GM18951 (cell line): ENCODE measurements at regions not wholly inside any gene's neighbourhood (a gene's known extent, or its start where the extent isn't known, plus 50 kb on each side); places are given as distances from the start of the nearest gene placed in this dataset.
"Not testable (repeated sequence)": the region's sequence is repeated elsewhere in the genome, so short reads cannot be mapped to it uniquely, and the experiment has no call there.

Source experiments
- POLR2A ChIP-seq: IDR thresholded peaks from 4 replicates; pipeline ENCODE4 v1.6.1; 2011; ENCODE audit warnings: mild to moderate bottlenecking; ENCODE audit not compliant: insufficient read length, insufficient read depth; ENCODE audit errors: extremely low read depth
- in situ Hi-C: fragments of 300-500 bp; cut with MboI; formaldehyde crosslinking; loops from one replicate; pipeline ENCODE4 v1.12.0; 2022; ENCODE audit warnings: low sequenced_read_pairs, mixed read lengths, inconsistent platforms; ENCODE audit not compliant: unreplicated experiment

DNA sequence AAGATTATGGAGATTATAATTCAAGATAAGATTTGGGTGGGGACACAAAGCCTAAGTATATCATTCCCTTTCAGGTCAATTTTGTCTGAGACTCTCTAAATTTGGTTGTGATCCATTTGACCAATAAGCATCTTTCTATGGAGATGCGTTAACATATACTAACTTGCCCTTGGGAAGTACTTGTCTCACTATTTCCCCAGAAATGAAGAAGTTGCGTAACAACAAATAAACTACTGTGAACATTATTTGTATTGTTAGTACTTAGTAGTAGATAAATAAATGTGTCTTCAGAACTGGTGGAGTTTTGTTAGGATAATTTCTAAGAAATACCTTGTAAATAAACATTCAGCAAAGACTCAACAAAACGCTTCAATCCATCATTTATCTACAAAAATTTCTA lies 127.3 kb upstream of the LYZL2 start:
- no peak for TF ChIP-seq POLR2A
- in situ Hi-C loops: no loop called here

DNA sequence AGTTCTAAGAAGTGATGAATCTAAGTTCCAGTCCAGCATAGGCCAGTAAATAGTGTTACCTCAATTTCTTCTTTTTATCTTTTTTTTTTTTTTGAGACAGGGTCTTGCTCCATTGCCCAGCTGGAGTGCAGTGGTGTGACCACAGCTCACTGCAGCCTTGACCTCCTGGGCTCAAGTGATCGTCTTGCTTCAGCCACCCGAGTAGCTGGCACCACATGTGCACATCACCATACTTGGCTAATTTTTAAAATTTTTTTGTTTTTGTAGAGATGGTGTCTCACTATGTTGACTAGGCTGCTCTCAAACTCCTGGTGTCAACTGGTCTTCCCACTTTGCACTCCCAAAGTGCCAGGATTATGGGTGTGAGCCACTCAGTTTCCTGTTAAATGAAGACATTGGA lies 126.6 kb upstream of the LYZL2 start:
- in situ Hi-C loops: no loop called here
- TF ChIP-seq POLR2A: no peak

DNA sequence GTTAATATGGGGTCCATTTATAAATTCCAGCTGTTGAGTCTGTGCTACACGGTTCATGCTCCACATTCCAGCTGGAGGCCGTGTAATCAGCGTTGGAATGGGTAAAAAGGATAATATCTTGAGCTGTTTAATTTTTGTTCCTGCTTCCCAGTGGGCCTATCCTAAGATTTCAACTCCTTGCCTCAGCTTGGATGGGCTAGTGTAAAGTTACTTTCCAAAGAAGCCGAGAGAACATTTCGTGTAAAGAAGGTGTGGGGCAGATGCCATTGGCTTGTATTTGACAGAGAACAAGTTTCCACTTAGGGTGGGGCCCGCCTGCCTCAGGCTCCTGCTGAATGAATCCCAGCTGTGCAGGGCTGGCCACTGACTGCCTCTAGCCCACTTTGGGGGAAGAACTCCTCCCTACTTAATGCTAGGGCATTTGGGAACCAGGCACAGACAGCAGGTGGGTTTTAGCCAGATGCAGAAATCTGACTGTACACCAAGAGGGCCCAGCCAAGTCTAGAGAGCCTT lies 125.9 kb upstream of the LYZL2 start:
- TF ChIP-seq POLR2A: no peak
- in situ Hi-C loops: no loop called here

DNA sequence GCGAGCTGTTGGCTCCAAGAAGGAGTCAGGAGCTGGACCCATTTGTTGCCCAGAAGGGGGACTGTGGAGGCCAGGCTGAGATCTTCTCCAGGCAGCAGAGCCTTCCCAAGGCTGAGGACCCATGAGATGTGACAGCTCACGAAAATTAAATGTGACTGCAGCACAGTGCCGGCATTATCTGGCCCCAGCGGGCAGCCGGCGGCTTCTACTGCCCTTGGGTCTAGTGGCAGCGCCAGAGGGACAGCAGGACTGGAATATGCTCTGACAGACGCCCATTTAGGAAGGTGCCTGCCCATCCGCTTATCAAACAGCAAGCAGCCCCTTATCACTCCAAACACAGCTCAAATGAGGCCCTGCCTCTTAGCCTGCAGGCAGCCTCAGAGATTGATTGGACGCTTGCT lies 122.9 kb upstream of the LYZL2 start:
- TF ChIP-seq POLR2A: no peak
- in situ Hi-C loops: no loop called here

DNA sequence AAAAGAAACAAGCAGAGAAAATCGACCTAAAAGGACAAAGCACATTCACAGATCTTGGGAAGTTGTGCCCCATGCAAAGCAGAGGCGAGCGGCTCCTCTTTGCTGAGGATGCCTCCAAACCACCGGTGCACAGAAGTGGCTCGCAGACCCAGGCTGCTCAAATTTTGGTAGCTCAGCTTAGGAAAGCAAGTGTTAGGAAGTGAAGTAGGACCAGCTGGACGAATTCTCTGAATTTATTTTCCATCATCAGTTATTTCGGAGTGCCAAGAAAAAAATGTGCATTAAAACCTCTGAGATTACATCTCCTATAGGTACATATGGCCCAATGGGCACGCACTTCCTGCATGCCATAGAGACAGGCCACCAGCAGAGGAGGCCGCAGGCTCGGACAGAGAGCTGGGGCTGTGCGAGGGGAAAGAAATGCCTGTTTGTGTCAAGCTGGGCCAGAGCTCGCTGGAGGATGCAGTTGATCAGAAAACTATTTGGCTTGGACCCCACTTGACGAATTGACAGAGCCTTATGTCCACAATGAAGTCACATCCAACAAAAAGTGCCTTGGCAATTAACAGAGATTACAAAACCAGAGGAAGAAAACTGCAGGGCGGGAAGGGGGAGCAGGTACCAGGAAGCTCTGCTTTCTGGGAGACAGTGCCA lies 122.3 kb upstream of the LYZL2 start:
- TF ChIP-seq POLR2A: no peak
- in situ Hi-C loops: no loop called here

DNA sequence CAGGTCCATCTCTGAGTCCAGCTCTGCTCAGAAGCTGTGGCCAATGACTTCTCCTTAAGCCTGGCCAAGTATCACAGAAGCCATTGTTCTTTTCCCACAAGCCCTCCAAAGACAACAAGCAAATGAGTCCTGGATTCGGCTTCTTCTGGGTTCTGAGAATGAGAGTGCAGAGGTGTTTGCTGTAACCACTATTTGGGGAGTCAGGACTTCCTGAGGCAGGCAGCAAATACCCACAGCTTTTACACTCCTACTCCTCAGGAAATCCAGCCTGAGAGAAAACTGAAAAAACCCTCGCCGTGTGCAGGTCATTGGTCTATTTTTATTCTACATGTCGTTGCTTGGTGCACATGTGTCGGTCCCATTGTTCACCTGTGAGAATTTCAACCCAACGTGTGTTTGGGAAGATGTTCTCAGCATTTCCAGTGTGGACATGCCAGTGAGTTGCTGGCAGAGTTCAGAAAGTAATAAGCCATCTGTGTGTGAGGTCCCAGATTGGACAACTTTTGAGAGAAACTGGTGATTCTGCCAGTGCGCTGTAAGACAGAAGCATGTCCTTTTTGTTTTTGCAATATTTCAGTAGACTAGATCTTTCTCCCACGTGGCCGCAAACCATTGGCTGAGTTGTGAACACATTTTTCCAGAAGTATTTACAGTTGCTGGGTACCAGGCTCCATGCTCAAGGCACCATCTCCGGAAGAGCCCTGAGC lies 121.6 kb upstream of the LYZL2 start:
- in situ Hi-C loops: no loop called here
- TF ChIP-seq POLR2A: no peak

DNA sequence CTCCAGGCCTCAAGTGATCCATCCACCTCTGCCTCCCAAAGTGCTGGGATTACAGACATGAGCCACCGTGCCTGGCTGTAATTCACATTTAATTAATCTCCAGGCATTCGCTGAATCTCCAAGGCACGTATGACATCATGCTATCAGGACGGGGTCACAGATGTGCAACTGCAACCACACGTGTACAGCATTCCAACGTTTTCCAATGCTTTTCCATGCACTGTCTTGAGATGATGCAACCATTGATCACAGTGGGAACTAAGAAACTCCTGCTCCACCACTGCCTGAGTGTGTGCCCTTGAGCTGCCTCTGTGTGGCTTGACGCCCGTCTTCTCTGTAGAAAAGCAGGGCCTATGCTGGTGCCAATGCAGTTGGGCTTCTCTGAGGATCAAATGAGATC lies 119.8 kb upstream of the LYZL2 start:
- in situ Hi-C loops: no loop called here
- no peak for TF ChIP-seq POLR2A

DNA sequence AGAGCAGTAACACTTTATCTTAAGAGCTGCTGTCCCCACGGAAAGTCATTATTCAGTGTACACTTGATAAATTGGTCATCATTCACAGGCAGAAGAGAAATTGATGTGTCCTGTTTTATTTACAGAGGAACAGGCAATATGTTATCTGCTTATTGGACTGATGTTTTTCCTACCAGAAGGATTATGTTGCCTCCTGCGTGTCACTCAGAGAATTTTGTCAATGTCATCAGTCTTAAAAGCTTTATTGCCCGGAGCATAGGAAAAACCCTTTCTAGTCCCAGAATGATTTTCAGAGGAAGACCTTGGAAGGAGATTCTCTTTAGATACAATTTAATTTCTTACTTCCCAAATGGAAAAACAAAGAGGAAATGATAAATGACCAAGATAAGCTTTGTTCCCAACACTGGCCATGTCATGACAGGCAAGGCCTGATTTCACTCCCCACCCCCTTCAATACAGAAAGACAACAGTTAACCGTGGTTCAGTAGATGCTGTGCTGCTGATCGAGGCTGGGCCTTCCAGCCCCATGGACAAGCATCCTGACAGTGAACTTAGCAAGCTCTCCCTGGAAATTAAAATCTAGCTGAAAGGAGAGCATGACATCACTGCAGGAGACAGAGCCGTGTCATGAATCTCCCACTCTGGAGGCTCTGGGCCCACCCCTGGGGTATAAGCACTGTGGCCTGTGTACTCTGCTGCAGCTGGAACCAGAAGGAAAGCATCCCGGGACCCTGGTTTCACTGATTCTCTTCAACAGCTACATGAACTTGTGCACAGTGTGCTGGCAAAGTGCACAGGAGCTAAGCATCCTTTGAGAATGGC lies 118.8 kb upstream of the LYZL2 start:
- TF ChIP-seq POLR2A: no peak
- in situ Hi-C loops: no loop called here

DNA sequence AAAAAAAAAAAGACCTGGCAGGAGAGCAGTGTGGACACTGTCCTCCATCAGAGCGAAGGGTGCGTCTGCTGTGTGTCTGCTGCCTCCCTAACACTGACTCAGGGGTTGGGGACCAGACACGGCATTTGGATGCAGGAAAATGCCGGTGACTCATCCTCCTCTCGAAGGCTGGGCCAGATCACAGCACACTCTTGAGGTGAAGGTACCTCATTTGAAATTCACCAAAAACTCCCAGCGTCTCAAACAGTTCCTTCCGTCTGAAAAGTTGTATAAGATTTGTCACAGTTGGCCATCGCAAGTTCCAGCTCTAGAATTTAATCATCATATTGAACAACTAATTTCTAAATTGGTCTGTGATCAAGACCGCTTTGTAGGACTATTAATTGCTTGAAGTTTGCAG lies 118.1 kb upstream of the LYZL2 start:
- no peak for TF ChIP-seq POLR2A
- in situ Hi-C loops: no loop called here

DNA sequence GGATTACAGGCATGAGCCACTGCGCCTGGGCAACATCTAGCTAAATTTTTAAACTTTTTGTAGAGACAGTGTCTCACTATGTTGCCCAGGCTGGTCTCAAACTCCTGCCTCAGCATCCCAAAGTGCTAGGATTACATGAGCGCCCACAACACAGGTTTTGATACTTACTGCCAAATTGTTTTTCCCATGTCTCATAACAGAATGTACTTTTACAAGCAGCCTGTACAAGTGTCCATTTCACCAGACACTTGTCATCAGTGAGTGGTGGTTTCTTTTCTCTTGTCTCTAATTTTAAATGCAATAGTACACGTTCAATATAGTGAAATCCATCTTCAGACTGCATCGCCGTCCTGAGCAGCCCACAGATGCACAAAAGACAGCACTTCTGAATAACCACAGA lies 116.4 kb upstream of the LYZL2 start:
- TF ChIP-seq POLR2A: no peak
- in situ Hi-C loops: no loop called here

DNA sequence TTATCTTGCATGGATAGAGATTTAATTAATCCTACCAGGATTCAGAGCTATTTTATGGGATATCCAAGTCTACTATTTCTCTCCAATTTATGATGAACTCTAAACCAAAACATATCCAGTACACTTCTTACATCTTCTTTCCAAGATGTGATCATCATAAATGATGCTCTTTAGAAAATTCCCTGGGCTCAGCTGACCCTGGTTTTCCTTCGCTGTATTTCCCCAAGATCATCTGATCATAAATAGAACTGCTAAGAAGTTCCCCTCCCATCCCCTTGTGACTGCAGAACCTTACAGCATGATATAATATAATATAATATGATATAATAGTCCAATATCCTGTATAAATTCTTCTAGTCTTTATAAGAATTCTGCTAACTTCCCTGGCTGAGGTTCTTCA lies 114.6 kb upstream of the LYZL2 start:
- TF ChIP-seq POLR2A: no peak
- in situ Hi-C loops: no loop called here

DNA sequence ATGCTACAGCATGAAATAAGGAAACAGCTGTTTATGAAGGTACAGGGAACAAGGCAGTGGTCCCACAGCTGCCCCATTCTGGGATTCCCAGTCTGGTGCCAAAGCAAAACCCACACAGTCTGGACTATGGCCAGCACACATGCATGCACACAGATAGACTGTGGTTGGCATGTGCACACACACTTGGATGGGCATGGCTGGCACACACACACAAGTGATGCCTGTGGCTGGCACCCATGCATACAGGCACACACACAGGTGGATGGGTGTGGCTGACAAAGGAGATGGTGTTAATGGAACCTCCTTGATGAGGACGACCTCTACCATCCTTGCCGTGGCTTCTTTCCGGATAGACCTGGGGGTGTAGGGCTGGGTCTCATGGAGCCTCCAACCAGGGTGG lies 114.0 kb upstream of the LYZL2 start:
- no peak for TF ChIP-seq POLR2A
- in situ Hi-C loops: no loop called here

DNA sequence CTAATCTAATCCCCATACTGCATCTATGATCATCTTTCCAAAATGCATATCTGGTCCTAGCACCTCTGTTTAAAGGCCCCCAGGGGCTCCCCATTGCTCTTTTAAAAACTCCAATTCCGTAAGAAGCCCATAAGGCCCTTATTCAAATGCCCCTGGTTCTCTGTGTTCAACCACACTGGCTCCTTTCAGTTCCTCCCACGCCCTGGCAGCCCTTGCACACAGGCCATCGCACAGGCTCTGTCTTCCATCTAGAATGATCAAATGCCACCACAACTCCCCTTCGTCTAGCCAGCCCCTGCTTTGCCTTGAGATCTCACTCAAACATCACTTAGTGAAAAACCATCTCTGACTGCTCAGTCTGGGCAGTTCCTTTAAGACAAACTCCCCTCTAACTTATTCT lies 112.9 kb upstream of the LYZL2 start:
- in situ Hi-C loops: no loop called here
- no peak for TF ChIP-seq POLR2A

DNA sequence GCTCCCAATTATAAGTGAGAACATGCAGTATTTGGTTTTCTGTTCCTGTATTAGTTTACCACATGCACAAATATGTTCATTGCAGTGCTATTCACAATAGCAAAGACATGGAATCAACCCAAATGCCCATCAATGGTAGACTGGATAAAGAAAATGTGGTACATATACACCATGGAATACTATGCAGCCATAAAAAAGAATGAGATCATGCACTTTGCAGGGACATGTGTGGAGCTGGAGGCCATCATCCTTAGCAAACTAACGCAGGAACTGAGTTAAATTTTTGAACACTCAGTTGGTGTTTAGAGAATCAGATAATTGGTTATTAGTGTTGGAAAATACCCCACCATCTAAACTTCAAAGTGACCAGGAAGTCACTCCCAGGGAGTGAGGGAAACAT lies 111.2 kb upstream of the LYZL2 start:
- in situ Hi-C loops: not testable (repeated sequence)
